ENCODE measurements at regions not wholly inside any gene's neighbourhood (a gene's known extent, or its start where the extent isn't known, plus 50 kb on each side); places are given as distances from the start of the nearest gene placed in this dataset.
"Not testable (repeated sequence)": the region's sequence is repeated elsewhere in the genome, so short reads cannot be mapped to it uniquely, and the experiment has no call there.

DNA sequence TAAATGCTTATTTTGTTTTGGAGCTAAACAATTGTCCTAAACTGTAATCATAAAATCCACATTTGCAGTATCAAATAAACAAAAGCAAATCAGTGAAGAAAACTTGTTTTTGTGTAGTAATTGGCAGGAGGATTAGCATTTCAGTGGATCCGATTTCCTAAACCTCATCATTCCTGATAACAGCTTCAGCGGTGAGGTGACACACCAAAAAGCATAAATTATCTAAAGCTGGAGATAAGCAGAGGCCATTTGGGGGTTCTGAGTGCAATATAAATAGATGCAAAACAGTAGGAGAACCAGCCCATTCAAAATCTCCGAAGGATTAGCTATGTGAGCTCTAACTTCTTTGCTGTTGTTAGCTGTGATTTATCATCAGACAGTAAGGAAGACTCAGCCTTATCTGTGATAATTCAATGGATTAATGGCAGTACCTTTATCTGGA is 235.8 kb downstream of the EPHA7 start:
- Histone ChIP-seq H3K9ac (ENCODE audit: low read depth, low read length) (no peak overlapping the region), H3K27me3 (ENCODE audit: control insufficient read depth, insufficient read depth, low read length) (no peaks in the 10 kb centered on the region), H3K9me3 (ENCODE audit: control insufficient read depth, insufficient read depth, low read length) (no peaks in the 10 kb centered on the region), H3K27ac (ENCODE audit: low read depth, low read length) (no peak overlapping the region), H3K36me3 (ENCODE audit: control insufficient read depth, insufficient read depth, low read length) (no peaks in the 10 kb centered on the region), H3K4me1 (ENCODE audit: control insufficient read depth, insufficient read depth, low read length) (peaks cover 11% of the 10 kb centered on the region), H3K4me3 (ENCODE audit: low read depth, low read length) (no peak overlapping the region)

DNA sequence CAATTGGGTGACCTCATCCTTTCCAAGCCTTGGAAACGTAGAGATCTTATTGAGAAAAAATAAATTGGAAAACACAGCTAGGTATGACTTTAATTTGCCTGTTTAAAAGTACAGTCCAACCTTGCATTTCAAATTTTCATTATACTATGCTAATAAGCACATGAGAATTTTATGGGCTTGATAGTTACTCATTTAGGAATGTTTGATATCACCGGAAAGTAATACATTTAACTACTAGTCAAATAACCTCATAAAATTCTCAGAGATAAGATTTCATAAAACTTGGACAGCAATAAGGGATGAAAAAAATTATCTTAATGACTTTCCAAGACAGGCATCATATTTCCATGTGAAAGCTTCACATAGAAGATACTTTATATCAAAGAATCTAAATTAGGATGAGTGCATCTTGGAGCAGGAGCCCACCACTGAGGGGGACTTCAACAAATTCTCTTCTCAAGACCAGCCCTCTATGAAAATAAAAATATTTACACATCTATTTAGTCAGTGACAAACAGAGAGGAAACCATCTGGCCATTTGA is 236.3 kb downstream of the EPHA7 start:
- no peak overlapping the region for H3K4me3 ChIP-seq (ENCODE audit: low read depth, low read length)
- H3K36me3 ChIP-seq (ENCODE audit: control insufficient read depth, insufficient read depth, low read length) = no peaks in the 10 kb centered on the region
- H3K27ac ChIP-seq (ENCODE audit: low read depth, low read length) = no peak overlapping the region
- H3K4me1 ChIP-seq (ENCODE audit: control insufficient read depth, insufficient read depth, low read length) = peaks cover 17% of the 10 kb centered on the region
- no peaks in the 10 kb centered on the region for H3K9me3 ChIP-seq (ENCODE audit: control insufficient read depth, insufficient read depth, low read length)
- no peak overlapping the region for H3K9ac ChIP-seq (ENCODE audit: low read depth, low read length)
- no peaks in the 10 kb centered on the region for H3K27me3 ChIP-seq (ENCODE audit: control insufficient read depth, insufficient read depth, low read length)

DNA sequence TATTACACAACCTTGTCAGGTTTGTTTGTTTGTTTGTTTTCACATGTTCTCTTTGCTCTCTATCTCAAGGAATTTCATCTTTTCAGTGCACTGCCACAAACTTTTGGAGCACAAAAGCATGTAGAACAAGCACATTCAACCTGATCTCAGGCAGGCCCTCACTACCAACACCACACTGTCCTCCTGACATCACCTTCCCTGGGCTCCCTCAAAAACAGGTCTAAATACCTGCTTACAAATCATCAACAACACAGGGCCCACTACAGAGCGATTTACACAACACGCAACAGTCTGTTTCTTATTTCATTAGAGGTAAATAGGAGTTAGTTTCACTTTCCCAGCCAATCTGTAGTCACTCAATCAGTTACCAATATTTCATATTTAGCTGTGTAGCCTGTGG is 241.4 kb downstream of the EPHA7 start:
- Histone ChIP-seq H3K4me3 (ENCODE audit: low read depth, low read length) (no peak overlapping the region), H3K9ac (ENCODE audit: low read depth, low read length) (no peak overlapping the region), H3K9me3 (ENCODE audit: control insufficient read depth, insufficient read depth, low read length) (no peaks in the 10 kb centered on the region)

DNA sequence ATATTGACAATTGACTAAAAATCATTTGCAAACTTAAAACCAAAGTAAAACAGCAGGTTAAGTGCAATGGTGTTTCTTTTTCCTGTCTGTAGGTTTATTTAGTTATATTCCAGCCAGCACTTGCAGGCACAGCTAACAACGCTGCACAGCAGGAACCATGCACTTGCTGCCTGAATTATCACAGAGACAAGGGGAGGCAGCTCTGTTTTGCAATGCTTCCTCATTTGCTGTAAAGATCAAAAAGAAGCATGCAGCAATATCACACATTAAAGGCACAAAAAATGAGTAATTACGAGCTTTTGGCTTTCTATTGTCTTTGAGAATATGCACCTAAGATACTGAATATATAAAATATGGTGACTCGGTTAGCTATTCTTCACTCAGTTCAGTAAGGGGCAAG is 241.9 kb downstream of the EPHA7 start:
- no peaks in the 10 kb centered on the region for H3K9me3 ChIP-seq (ENCODE audit: control insufficient read depth, insufficient read depth, low read length)
- H3K9ac ChIP-seq (ENCODE audit: low read depth, low read length) = no peak overlapping the region
- H3K4me1 ChIP-seq (ENCODE audit: control insufficient read depth, insufficient read depth, low read length) = peaks cover 47% of the 10 kb centered on the region
- H3K4me3 ChIP-seq (ENCODE audit: low read depth, low read length) = no peak overlapping the region
- H3K27me3 ChIP-seq (ENCODE audit: control insufficient read depth, insufficient read depth, low read length) = no peaks in the 10 kb centered on the region
- no peaks in the 10 kb centered on the region for H3K36me3 ChIP-seq (ENCODE audit: control insufficient read depth, insufficient read depth, low read length)
- no peak overlapping the region for H3K27ac ChIP-seq (ENCODE audit: low read depth, low read length)

More for the DNA sequence above, 241.4 kb downstream of the EPHA7 start:
- Histone ChIP-seq H3K36me3 (ENCODE audit: control insufficient read depth, insufficient read depth, low read length) (no peaks in the 10 kb centered on the region), H3K27ac (ENCODE audit: low read depth, low read length) (no peak overlapping the region), H3K27me3 (ENCODE audit: control insufficient read depth, insufficient read depth, low read length) (no peaks in the 10 kb centered on the region), H3K4me1 (ENCODE audit: control insufficient read depth, insufficient read depth, low read length) (peaks cover 45% of the 10 kb centered on the region)

DNA sequence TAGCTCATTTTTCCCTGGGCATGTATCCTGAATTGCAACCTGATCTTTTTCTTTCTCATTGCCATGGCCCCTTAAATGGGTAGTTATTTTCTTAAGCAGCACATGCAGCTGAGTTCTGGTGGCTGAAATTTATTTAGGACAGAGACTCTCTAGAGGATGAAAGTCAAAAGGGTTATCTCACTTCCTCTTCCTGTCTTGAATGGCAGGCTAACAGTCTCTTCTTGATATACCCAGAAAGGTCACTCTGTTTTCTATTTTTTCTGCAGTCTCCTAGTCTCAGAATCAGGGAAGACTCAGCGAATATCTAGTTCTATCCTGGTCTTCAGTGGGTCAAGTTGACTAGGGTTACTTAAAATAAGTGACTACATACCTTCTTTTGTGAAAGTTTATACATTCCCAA is 243.3 kb downstream of the EPHA7 start:
- Histone ChIP-seq H3K27me3 (ENCODE audit: control insufficient read depth, insufficient read depth, low read length) (no peaks in the 10 kb centered on the region), H3K36me3 (ENCODE audit: control insufficient read depth, insufficient read depth, low read length) (no peaks in the 10 kb centered on the region), H3K4me1 (ENCODE audit: control insufficient read depth, insufficient read depth, low read length) (peaks cover 47% of the 10 kb centered on the region), H3K4me3 (ENCODE audit: low read depth, low read length) (no peak overlapping the region), H3K27ac (ENCODE audit: low read depth, low read length) (no peak overlapping the region), H3K9me3 (ENCODE audit: control insufficient read depth, insufficient read depth, low read length) (no peaks in the 10 kb centered on the region), H3K9ac (ENCODE audit: low read depth, low read length) (no peak overlapping the region)

DNA sequence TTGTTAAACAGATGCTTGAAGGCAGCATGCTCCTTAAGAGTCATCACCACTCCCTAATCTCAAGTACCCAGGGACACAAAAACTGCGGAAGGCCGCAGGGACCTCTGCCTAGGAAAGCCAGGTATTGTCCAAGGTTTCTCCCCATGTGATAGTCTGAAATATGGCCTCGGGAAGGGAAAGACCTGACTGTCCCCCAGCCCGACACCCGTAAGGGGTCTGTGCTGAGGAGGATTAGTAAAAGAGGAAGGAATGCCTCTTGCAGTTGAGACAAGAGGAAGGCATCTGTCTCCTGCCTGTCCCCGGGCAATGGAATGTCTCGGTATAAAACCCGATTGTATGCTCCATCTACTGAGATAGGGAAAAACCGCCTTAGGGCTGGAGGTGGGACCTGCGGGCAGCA is 245.8 kb downstream of the EPHA7 start:
- not testable (repeated sequence) for H3K4me3 ChIP-seq (ENCODE audit: low read depth, low read length); H3K36me3 ChIP-seq (ENCODE audit: control insufficient read depth, insufficient read depth, low read length); H3K27me3 ChIP-seq (ENCODE audit: control insufficient read depth, insufficient read depth, low read length); H3K27ac ChIP-seq (ENCODE audit: low read depth, low read length); H3K9me3 ChIP-seq (ENCODE audit: control insufficient read depth, insufficient read depth, low read length); H3K9ac ChIP-seq (ENCODE audit: low read depth, low read length)
- peaks cover 46% of the 10 kb centered on the region for H3K4me1 ChIP-seq (ENCODE audit: control insufficient read depth, insufficient read depth, low read length)

DNA sequence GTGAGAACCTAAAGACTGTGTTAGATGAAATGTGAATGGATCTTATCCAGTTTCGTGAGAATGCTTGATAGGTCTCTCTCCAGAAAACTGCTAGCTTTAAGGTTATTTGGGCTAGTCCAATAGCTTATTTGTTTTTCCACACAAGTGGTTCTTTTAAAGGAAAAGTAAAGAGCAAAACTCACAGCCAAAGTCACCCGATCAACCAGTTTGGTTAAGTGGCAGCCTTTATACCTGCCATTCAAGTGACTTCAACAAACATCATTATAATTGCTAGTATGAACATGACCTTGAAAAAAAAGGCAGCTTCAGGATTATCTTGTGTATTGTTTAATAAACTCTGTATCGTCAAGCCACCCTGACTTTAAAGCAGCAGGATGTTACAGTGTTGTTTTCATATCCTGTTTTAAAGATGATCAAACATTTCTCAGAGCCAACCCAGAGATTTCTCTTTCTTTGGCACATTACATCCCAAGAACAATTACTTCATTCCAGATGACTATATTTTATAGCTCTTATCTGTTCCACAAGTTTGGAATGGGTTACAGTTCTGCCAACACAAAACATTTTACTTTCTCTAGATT is 253.4 kb downstream of the EPHA7 start:
- no peaks in the 10 kb centered on the region for H3K9me3 ChIP-seq (ENCODE audit: control insufficient read depth, insufficient read depth, low read length)
- H3K4me3 ChIP-seq (ENCODE audit: low read depth, low read length) = no peak overlapping the region
- no peaks in the 10 kb centered on the region for H3K36me3 ChIP-seq (ENCODE audit: control insufficient read depth, insufficient read depth, low read length)
- H3K27ac ChIP-seq (ENCODE audit: low read depth, low read length) = no peak overlapping the region
- peaks cover 6% of the 10 kb centered on the region; the same call in 1 of the 2 replicates for H3K4me1 ChIP-seq (ENCODE audit: control insufficient read depth, insufficient read depth, low read length)
- no peaks in the 10 kb centered on the region for H3K27me3 ChIP-seq (ENCODE audit: control insufficient read depth, insufficient read depth, low read length)
- no peak overlapping the region for H3K9ac ChIP-seq (ENCODE audit: low read depth, low read length)

DNA sequence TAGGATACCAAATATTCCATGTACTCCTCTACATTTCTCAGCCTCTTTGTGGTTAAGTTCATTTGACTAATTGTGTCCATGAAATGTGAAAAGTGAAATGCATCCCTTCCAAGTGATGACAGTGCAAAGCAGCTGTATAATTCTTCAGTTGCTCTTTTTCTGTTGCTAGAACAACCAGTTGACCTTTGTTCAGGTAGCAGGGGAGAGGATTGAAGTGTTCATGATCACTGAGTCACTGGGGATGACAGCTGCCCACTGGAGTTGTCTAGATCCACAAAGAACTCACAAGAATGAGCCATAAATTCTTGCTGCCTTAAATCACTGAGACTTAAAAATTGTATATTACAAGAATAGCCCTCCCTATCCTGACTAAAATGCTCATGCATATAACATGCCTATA is 254.6 kb downstream of the EPHA7 start:
- H3K9me3 ChIP-seq (ENCODE audit: control insufficient read depth, insufficient read depth, low read length) = no peaks in the 10 kb centered on the region
- peaks cover 6% of the 10 kb centered on the region; the same call in 1 of the 2 replicates for H3K4me1 ChIP-seq (ENCODE audit: control insufficient read depth, insufficient read depth, low read length)
- no peak overlapping the region for H3K4me3 ChIP-seq (ENCODE audit: low read depth, low read length)
- no peaks in the 10 kb centered on the region for H3K27me3 ChIP-seq (ENCODE audit: control insufficient read depth, insufficient read depth, low read length)
- no peak overlapping the region for H3K27ac ChIP-seq (ENCODE audit: low read depth, low read length)
- H3K36me3 ChIP-seq (ENCODE audit: control insufficient read depth, insufficient read depth, low read length) = no peaks in the 10 kb centered on the region
- no peak overlapping the region for H3K9ac ChIP-seq (ENCODE audit: low read depth, low read length)

DNA sequence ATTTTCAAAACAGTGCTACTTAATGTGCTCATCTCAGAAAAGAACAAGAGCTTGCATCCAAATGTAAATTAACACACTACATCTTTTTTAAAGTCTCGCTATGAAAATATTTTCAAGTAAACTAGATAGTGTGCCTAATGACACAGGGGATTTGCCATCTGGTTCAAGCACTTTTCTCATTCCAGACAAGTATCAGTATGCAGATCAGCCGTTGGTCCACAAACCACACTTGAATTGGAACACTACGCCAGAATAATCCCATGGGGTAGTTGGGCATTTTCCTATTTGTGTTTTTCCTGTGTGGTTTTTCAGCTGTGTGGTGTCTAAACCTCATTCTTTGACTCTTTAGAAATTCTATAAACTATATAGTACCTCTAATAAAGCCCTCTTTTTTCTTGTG is 256.2 kb downstream of the EPHA7 start:
- H3K4me1 ChIP-seq (ENCODE audit: control insufficient read depth, insufficient read depth, low read length) = no peaks in the 10 kb centered on the region
- H3K36me3 ChIP-seq (ENCODE audit: control insufficient read depth, insufficient read depth, low read length) = no peaks in the 10 kb centered on the region
- H3K9me3 ChIP-seq (ENCODE audit: control insufficient read depth, insufficient read depth, low read length) = peaks cover 2% of the 10 kb centered on the region; the same call in 1 of the 2 replicates
- H3K27me3 ChIP-seq (ENCODE audit: control insufficient read depth, insufficient read depth, low read length) = no peaks in the 10 kb centered on the region
- no peak overlapping the region for H3K27ac ChIP-seq (ENCODE audit: low read depth, low read length)
- H3K4me3 ChIP-seq (ENCODE audit: low read depth, low read length) = no peak overlapping the region
- no peak overlapping the region for H3K9ac ChIP-seq (ENCODE audit: low read depth, low read length)

DNA sequence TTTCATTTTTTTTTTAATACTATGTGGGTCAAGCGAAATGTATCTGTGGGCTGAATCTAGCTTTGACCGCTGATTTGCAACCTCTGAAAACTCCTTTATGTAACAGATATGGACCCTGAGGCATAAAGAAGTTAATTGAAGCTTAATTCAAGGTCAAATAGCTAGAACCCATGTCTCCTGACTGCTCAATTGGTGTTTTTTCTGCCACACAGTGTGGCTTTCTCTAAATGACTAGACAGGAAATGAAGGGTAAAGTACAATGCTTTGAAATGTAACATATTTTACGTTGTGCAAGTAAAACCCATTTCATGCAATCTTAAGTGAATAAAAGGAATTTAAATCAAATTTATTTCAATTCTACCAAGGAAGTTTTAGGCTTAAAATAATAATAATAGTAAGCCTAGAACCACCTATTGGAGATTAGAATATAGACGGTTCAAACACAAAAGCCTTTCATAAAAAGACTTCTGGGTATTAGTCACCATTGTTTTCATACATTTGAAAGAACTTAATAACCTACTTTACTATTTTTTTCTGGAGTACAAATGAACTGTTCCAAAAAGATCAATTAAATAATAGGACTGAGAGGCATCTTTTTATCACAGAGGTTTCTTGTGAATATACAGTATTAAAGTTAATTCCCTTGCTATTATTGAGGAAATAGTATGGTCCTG is 279.8 kb downstream of the EPHA7 start:
- Histone ChIP-seq H3K9ac (ENCODE audit: low read depth, low read length) (no peak overlapping the region), H3K4me1 (ENCODE audit: control insufficient read depth, insufficient read depth, low read length) (peaks cover 8% of the 10 kb centered on the region; the same call in 1 of the 2 replicates), H3K27ac (ENCODE audit: low read depth, low read length) (no peak overlapping the region), H3K36me3 (ENCODE audit: control insufficient read depth, insufficient read depth, low read length) (no peaks in the 10 kb centered on the region), H3K9me3 (ENCODE audit: control insufficient read depth, insufficient read depth, low read length) (no peaks in the 10 kb centered on the region), H3K4me3 (ENCODE audit: low read depth, low read length) (no peak overlapping the region), H3K27me3 (ENCODE audit: control insufficient read depth, insufficient read depth, low read length) (no peaks in the 10 kb centered on the region)

DNA sequence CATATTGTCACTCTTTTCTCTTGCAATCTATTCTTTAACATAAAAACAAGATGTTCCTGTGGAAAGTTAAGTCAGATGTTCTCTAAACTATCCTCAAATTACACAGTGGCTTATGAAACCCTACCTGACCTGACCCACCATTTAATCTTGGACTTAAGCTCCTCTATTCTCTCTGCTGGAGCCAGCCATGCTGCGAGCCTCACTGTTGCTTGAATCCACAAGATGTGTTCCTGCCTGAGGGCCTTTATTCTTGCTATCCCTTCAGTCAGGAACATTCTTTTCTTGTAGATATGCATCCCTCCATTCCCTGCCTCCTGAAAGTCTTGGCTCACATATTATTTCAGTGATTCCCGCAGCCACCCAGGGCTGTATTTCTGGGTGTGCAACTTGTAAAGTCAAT is 283.2 kb downstream of the EPHA7 start:
- Histone ChIP-seq H3K27ac (ENCODE audit: low read depth, low read length) (no peak overlapping the region), H3K36me3 (ENCODE audit: control insufficient read depth, insufficient read depth, low read length) (no peaks in the 10 kb centered on the region), H3K9ac (ENCODE audit: low read depth, low read length) (no peak overlapping the region), H3K9me3 (ENCODE audit: control insufficient read depth, insufficient read depth, low read length) (no peaks in the 10 kb centered on the region), H3K4me3 (ENCODE audit: low read depth, low read length) (no peak overlapping the region), H3K4me1 (ENCODE audit: control insufficient read depth, insufficient read depth, low read length) (peaks cover 8% of the 10 kb centered on the region; the same call in 1 of the 2 replicates), H3K27me3 (ENCODE audit: control insufficient read depth, insufficient read depth, low read length) (no peaks in the 10 kb centered on the region)

Measured in HUES48 (cell line).